ENCODE measurements at regions not wholly inside any gene's neighbourhood (a gene's known extent, or its start where the extent isn't known, plus 50 kb on each side); places are given as distances from the start of the nearest gene placed in this dataset.
A peak's percentile ranks its signal among the peaks of the same experiment; 100 is the strongest.
"Not testable (repeated sequence)": the region's sequence is repeated elsewhere in the genome, so short reads cannot be mapped to it uniquely, and the experiment has no call there.

DNA sequence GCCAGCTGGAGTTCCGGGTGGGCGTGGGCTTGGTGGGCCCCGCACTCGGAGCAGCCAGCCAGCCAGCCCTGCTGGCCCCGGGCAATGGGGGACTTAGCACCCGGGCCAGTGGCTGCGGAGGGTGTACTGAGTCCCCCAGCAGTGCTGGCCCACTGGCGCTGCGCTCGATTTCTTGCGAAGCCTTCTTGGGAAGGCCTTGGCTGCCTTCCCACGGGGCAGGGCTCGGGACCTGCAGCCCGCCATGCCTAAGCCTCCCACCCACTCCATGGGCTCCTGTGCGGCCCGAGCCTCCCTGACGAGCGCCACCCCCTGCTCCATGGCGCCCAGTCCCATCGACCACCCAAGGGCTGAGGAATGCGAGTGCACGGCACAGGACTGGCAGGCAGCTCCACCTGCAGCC is 321.6 kb downstream of the SH2D4B start:
- not testable (repeated sequence) for DNase-seq (ENCODE audit: low spot score)

- DNase-seq (ENCODE audit: low spot score), result no peak
These were observed 323.0 kb downstream of the SH2D4B start for GRCh38 chr10:80860719-80861118.

DNA sequence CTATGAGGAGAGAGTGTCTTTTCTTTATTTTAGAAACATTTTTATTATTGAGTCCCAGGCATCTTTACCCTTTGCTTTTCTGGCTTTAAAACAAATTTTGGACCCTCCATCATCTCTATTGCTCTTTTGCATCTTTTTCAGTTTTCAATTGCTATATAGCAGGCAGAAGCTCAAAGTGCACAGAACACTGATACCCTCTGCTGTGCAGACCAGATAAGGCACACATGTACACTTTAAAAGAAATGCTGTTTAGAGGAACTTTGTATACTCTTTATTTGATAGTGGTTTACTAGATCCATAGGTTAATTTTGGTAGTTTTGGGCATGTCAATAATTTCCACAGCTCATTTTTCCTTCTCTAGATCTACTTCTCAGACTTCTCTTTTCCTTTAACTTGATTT is 324.2 kb downstream of the SH2D4B start:
- DNase-seq (ENCODE audit: low spot score), result no peak

DNA sequence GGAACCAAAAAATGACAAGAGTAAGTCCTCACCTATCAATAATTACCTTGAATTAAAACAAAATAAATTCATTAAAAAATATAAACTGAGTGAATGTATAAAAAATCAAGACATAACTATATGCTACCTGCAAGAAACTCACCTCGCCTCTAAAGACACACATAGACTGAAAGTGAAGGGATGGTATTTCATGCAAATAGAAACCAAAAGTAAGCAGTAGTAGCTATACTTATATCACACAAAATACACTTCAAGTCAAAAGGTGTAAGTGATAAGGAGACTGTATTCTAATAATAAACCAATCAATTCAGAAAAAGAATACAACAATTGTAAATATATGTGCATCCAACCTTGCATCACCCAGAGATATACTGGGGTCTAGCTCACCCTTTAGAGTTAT is 332.6 kb downstream of the SH2D4B start:
- DNase-seq (ENCODE audit: low spot score), result no peak

DNA sequence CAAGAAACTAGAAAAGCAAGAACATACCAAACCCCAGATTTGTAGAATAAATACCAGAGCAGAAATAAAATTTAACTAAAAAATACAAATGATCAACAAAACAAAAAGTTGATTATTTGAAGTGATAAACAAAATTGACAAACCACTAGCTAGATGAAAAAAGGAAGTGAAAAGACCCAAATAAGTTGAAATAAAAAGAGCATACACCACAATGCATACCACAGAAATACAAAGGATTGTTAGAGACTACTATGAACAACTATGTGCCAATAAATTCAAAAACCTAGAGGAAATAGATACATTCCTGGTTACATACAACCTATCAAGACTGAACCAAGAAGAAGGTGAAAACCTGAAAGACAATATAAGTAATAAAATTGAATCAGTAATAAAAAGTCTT is 333.4 kb downstream of the SH2D4B start:
- no peak for DNase-seq (ENCODE audit: low spot score)

GRCh38 chr10:80878330-80878729 is 340.6 kb downstream of the SH2D4B start:
- no peak for DNase-seq (ENCODE audit: low spot score)

GRCh38 chr10:80890146-80890545 is 352.4 kb downstream of the SH2D4B start:
- DNase-seq (ENCODE audit: low spot score), result no peak

DNA sequence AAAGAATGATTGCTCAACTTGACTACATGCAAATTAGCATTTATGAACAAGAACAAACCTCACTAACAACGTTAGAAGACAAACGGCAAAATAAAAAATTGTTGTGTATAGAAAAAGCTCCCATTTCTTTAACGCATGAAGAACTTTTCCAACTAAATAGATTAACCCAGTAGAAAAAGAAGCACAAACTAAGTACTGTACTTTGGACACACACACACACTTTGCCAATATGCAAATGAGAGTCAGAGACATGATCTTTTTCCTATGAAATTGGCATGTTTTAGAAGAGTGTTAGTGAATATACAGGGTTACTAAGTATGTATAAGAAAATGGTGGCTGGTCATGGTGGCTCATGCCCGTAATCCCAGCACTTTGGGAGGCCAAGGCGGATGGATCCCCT is 355.6 kb downstream of the SH2D4B start:
- no peak for DNase-seq (ENCODE audit: low spot score)

GRCh38 chr10:80894311-80894791 is 356.6 kb downstream of the SH2D4B start:
- DNase-seq (ENCODE audit: low spot score), result no peak

GRCh38 chr10:80894797-80895467 is 357.2 kb downstream of the SH2D4B start:
- DNase-seq (ENCODE audit: low spot score), result no peak

- no peak for DNase-seq (ENCODE audit: low spot score)
These were observed 358.4 kb downstream of the SH2D4B start for GRCh38 chr10:80896076-80896475.

GRCh38 chr10:80896959-80897358 is 359.3 kb downstream of the SH2D4B start:
- DNase-seq (ENCODE audit: low spot score), result no peak

- no peak for DNase-seq (ENCODE audit: low spot score)
These were observed 363.0 kb downstream of the SH2D4B start for GRCh38 chr10:80900661-80901060.

- no peak for DNase-seq (ENCODE audit: low spot score)
These were observed 370.9 kb downstream of the SH2D4B start for GRCh38 chr10:80908611-80909010.

DNA sequence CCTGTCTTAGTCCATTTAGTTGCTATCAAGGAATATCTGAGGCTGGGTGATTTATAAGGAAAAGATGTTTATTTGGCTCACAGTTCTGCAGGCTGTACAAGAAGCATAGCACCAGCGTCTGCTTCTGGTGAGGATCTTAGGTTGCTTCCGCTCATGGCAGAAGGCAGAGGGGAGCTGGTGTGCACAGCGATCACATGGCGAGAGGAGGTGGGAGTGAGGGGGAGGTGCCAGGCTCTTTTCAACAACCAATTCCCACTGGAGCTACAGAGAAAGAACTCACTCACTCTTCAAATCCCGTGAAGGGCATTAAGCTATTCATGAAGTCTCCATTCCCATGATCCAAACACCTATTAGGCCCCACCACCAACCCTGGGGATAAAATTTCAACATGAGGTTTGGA is 371.6 kb downstream of the SH2D4B start:
- DNase-seq (ENCODE audit: low spot score), result no peak

DNA sequence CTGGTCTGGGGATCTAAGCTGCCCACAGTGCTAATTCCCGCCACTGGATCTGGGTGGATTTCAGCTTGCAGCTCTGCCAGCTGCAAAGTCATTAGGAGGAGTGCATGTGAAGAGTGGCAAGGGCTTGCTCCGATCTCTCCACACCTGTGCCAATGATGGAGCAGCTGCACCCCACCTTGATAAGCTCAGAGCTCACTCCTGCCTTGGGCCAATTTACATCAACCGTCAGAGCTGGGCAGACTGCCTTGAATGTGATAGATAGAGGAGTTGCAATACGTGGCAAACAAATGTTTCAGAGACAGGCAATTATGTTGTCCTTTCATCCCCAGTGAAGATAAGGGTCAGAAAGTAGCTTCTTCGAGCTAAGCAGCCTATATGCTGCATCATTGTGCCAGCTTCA is 379.9 kb downstream of the SH2D4B start:
- no peak for DNase-seq (ENCODE audit: low spot score)

- DNase-seq (ENCODE audit: low spot score), result no peak
These were observed 383.3 kb downstream of the SH2D4B start for GRCh38 chr10:80921032-80921431.

DNA sequence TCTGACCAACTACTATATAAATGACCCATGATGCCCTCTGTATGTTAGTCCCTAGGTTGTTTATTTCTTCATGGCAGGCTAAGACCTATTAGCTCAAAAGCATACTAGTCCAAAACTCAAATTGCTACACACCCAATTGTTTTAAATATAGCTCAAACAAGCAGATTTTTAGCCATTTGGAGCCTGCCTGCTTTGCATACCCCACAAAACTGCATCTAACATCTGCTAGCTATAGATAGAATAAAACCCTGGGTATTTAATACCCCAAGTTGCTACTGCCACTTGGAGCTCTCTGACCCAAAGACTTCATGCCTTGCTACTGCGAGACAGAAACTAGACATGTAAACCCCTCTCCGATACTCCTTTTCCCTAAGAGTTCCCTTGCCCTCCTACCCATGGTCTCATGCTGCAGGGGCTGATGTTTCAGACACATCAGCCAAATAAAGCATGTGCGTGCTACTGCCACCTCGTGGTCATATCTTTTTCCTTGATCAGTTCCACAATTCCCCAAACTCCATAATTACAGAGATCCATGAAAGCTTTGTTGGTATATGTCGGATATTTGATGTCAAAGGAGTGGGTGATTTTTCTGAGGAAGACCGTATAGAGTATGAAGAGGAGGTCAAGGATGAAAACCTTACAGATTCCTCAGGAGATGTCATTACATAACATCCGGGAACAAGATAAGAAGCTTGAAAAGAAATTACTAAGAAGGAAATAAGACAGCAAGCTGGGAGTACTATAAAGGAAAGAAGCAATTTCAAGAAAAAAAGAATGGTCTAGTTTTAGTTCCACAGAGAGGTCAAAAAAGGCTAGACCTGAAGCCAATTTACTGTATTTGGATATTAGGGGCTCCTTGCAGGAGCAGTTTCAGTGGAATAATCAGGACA is 386.6 kb downstream of the SH2D4B start:
- DNase-seq (ENCODE audit: low spot score), result peak; percentile 46

DNA sequence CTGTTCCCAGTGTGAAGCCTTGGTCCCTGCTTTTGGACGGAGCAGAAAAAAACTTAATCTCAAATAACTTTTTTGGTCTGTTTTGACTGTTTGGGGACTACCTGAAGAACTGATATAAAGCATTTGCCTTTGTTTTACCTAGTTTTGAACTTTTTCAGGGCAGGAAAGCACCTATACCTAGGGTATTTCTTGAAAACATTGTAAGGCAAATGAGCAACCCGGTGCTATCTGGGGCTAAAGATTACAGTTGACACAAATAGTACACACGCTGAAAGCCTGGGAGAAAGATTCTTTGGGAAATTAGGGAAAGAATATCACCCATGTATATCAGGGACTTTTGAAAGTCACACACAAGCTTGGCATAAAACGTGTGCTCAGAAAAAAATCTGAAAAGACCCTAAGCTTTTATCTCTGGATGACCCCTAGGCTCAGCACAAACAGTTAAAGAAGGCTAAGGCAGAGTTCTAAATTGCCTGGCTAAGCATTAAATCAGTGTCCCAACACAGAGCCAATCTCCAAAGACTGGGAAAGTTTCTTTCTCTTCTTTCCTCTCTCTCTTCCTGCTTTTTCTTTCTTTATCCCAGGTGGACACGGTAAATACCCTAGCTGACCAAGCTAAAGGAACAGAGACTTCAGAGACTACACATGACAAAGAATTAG is 389.8 kb downstream of the SH2D4B start:
- no peak for DNase-seq (ENCODE audit: low spot score)

GRCh38 chr10:80938903-80939302 is 401.2 kb downstream of the SH2D4B start:
- DNase-seq (ENCODE audit: low spot score), result no peak

DNA sequence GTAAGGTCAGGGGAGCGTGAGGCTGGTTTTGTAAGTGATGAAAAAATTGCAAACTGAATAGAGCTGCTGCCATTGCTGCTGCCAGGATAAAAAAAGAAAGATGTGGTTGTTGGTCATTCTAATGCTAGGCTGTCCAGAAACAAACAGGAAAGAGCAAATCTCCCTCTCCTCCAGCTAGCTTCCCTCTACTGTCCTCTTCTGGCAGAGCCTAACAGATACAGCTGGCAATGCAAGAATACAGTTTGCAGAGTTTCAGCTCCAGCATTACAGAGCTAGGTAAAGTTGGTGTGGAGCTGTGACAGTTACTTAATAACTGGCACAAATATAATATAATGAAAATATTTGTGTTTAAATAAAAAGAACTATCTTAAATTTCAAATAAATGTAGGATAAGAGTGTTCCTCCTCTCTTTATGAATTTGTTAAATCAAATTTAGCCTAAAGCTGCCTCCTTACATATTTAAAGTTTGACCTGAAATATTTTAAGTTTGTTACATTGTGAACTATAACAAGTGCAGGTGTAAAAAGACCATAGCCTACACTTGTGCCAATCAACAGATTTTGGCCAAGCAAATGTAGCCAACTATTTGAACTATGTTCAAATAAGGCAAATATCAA is 407.7 kb downstream of the SH2D4B start:
- DNase-seq (ENCODE audit: low spot score), result peak; percentile 19

- no peak for DNase-seq (ENCODE audit: low spot score)
These were observed 408.4 kb downstream of the SH2D4B start for GRCh38 chr10:80946073-80946472.
